CD4-positive, CD25-positive, alpha-beta regulatory T cell (primary cell): ENCODE measurements at regions not wholly inside any gene's neighbourhood (a gene's known extent, or its start where the extent isn't known, plus 50 kb on each side); places are given as distances from the start of the nearest gene placed in this dataset.

Experiments
- ATAC-seq, 2 donors: fragments of 150-1000 bp; cut with Tn5 transposase; one replicate each; pipeline ENCODE4 v1.10.0; 2021; ENCODE audit warnings: low read depth in 2 of 2, moderate number of reproducible peaks in 2 of 2, moderate library complexity in 1 of 2
- DNase-seq, 3 donors: peaks; one replicate each; pipeline versions ENCODE4 v3.0.0 to v3.0.0-alpha.2; 2012 to 2022; ENCODE audit warnings: mixed read lengths in 1 of 3
- H3K27ac ChIP-seq: one replicate; pipeline ENCODE4 v1.7.0; 2013; ENCODE audit warnings: mild to moderate bottlenecking, low read length; ENCODE audit not compliant: insufficient read depth, poor library complexity, severe bottlenecking
- H3K27me3 ChIP-seq: one replicate; pipeline ENCODE4 v1.7.0; 2013; ENCODE audit warnings: low read length; ENCODE audit not compliant: control insufficient read depth, insufficient read depth
- H3K36me3 ChIP-seq: one replicate; pipeline ENCODE4 v1.7.0; 2013; ENCODE audit warnings: mild to moderate bottlenecking, low read length, moderate library complexity; ENCODE audit not compliant: control insufficient read depth, insufficient read depth
- H3K4me1 ChIP-seq: 2 replicates; pipeline ENCODE4 v1.7.0; 2013; ENCODE audit warnings: mild to moderate bottlenecking, low read length; ENCODE audit not compliant: insufficient read depth, control insufficient read depth, poor library complexity, severe bottlenecking
- H3K4me3 ChIP-seq: one replicate; pipeline ENCODE4 v1.7.0; 2013; ENCODE audit warnings: low read depth, mild to moderate bottlenecking, low read length, moderate library complexity
- H3K9me3 ChIP-seq, 2 experiments: 1 replicate in 1 of 2; 2 replicates in 1 of 2; pipeline ENCODE4 v1.7.0; 2013; ENCODE audit warnings: low read length in 2 of 2, mild to moderate bottlenecking in 1 of 2, moderate library complexity in 1 of 2; ENCODE audit not compliant: control insufficient read depth in 2 of 2
- H3K27ac Mint-ChIP-seq, 3 donors: one replicate each; pipeline ENCODE4 v1.8.0; 2020 to 2022; ENCODE audit warnings: mild to moderate bottlenecking in 3 of 3, mixed read lengths in 3 of 3, moderate library complexity in 2 of 3
- H3K27me3 Mint-ChIP-seq: one replicate; pipeline ENCODE4 v1.8.0; 2022; ENCODE audit warnings: mild to moderate bottlenecking, mixed read lengths
- H3K36me3 Mint-ChIP-seq: one replicate; pipeline ENCODE4 v1.8.0; 2020; ENCODE audit warnings: mixed read lengths
- H3K4me1 Mint-ChIP-seq, 4 donors: one replicate each; pipeline ENCODE4 v1.8.0; 2020 to 2022; ENCODE audit warnings: mixed read lengths in 4 of 4, mild to moderate bottlenecking in 1 of 4
- H3K4me3 Mint-ChIP-seq, 4 donors: one replicate each; pipeline ENCODE4 v1.8.0; 2020 to 2022; ENCODE audit warnings: mild to moderate bottlenecking in 4 of 4, mixed read lengths in 4 of 4, moderate library complexity in 3 of 4
- H3K9me3 Mint-ChIP-seq, 7 donors: one replicate each; pipeline ENCODE4 v1.8.0; 2020 to 2022; ENCODE audit warnings: mixed read lengths in 7 of 7, mild to moderate bottlenecking in 3 of 7, moderate library complexity in 2 of 7

DNA sequence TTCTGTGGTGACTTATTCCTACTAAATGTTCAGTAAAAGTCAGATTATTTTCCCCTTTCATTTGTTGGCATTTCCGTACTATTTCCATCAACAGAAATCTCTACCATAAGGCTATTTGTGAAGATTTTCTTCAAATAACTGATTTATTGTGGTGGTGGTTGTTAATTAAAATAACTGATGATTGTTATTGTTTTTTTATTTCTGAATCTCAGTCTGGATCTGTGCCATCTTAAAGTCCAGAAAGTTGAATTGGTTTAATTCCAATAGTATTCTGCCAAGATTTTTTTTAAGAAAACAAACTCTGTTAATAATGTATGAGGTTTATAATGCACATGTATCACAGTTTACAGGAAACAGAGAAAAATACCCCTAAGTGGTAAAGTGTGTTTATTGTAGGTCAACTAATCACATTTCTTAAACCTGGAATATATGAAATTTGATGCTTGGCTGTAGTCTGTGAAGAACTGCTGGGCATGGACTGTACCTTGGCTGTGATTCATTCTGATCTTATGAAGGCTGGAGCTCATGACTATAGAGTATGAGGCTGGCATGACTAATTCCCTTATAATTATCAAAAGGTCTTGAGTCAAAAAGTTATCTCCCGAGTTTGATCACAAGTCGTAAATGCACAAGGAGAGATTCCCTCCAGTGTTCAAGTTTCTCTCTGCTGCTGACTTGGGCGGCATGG lies 134.2 kb upstream of the RND3 start:
- Histone ChIP-seq H3K4me3 (no peak overlapping the region), H3K4me1 (no peaks in the 10 kb centered on the region), H3K27ac (no peak overlapping the region), H3K36me3 (no peaks in the 10 kb centered on the region), H3K9me3 (no peaks in the 10 kb centered on the region), H3K27me3 (no peaks in the 10 kb centered on the region)
- peaks cover 0 to 7% (median 0%) of the 10 kb centered on the region in 7 donors for H3K9me3 Mint-ChIP-seq
- no peaks in the 10 kb centered on the region for H3K27me3 Mint-ChIP-seq
- H3K4me1 Mint-ChIP-seq: peaks cover 0 to 4% (median 0%) of the 10 kb centered on the region in 4 donors
- ATAC-seq (no peak), DNase-seq (no peak)
- H3K36me3 Mint-ChIP-seq: no peaks in the 10 kb centered on the region
- no peak overlapping the region for H3K27ac Mint-ChIP-seq
- no peak overlapping the region for H3K4me3 Mint-ChIP-seq

DNA sequence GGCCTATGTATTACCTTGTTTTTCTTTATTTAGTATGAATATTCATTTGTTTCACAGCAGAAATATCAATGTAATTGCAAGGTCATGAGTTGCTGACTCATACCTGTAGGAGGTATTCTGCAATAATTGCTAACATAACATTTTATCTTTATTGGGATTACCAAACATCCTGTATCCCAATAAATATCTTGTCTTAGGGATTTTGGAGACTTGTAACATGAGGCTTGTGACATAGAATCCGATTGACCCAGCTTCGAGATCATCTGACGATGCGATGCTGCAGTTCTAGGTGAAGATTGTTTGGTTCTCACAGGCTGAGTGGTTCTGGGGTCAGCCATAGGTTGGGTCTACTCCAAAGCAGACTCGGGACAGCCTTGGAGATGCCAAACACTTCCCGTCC lies 133.4 kb upstream of the RND3 start:
- H3K36me3 Mint-ChIP-seq: no peaks in the 10 kb centered on the region
- peaks cover 0 to 4% (median 0%) of the 10 kb centered on the region in 4 donors for H3K4me1 Mint-ChIP-seq
- DNase-seq (no peak), ATAC-seq (no peak)
- H3K27ac Mint-ChIP-seq: no peak overlapping the region
- Histone ChIP-seq H3K4me1 (no peaks in the 10 kb centered on the region), H3K27ac (no peak overlapping the region), H3K27me3 (no peaks in the 10 kb centered on the region), H3K9me3 (no peaks in the 10 kb centered on the region), H3K36me3 (no peaks in the 10 kb centered on the region), H3K4me3 (no peak overlapping the region)
- no peak overlapping the region for H3K4me3 Mint-ChIP-seq
- H3K27me3 Mint-ChIP-seq: no peaks in the 10 kb centered on the region
- peaks cover 0 to 7% (median 0%) of the 10 kb centered on the region in 7 donors for H3K9me3 Mint-ChIP-seq

GRCh38 chr2:150620416-150620815 lies 132.9 kb upstream of the RND3 start:
- DNase-seq: no peak
- H3K27me3 ChIP-seq: no peaks in the 10 kb centered on the region
- no peaks in the 10 kb centered on the region for H3K27me3 Mint-ChIP-seq
- H3K27ac Mint-ChIP-seq: no peak overlapping the region
- H3K9me3 Mint-ChIP-seq: peaks cover 0 to 7% (median 0%) of the 10 kb centered on the region in 7 donors
- H3K4me1 ChIP-seq: no peaks in the 10 kb centered on the region
- H3K36me3 Mint-ChIP-seq: no peaks in the 10 kb centered on the region
- no peak for ATAC-seq
- no peaks in the 10 kb centered on the region for H3K36me3 ChIP-seq
- H3K4me3 Mint-ChIP-seq: no peak overlapping the region
- H3K27ac ChIP-seq: no peak overlapping the region
- H3K9me3 ChIP-seq: no peaks in the 10 kb centered on the region
- peaks cover 0 to 4% (median 0%) of the 10 kb centered on the region in 4 donors for H3K4me1 Mint-ChIP-seq
- no peak overlapping the region for H3K4me3 ChIP-seq

DNA sequence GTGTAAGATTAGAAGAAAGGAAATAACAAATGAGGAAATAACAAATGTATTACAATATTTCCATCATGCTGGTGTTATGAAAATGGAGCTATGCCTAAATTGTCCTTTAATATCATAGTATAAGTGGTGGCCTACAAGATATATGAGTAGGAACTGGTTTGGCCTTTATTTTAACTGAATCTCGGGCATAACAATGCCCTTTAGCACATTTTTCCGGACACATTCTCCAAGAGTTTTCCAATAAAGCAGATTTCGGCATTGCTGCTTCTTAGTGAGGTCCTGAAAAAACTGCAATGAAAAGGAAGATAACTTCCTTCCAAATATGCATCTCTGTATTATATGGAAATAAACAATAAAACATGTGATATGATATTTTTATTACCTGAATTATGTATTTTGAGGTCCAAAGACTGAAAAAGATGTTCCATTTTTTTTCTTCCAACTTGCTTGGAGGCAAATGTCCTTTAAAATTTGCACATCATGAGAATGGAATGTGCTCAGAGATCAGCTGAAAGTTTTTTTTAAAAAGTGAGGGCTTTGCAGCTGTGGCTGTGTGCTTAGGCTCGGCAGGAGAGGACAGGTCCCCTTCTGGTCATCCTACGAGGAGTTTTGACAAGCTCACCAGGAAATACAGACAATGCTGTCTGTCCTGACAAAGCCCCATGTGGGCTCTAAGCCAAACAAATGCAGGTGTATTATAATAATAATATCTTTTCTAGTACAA lies 132.3 kb upstream of the RND3 start:
- no peaks in the 10 kb centered on the region for H3K4me1 ChIP-seq
- Mint-ChIP-seq H3K4me1 (peaks cover 0 to 4% (median 0%) of the 10 kb centered on the region in 4 donors), H3K27ac (no peak overlapping the region), H3K36me3 (no peaks in the 10 kb centered on the region), H3K27me3 (no peaks in the 10 kb centered on the region), H3K4me3 (no peak overlapping the region), H3K9me3 (peaks cover 0 to 8% (median 0%) of the 10 kb centered on the region in 7 donors)
- no peak overlapping the region for H3K4me3 ChIP-seq
- H3K36me3 ChIP-seq: no peaks in the 10 kb centered on the region
- H3K27ac ChIP-seq: no peak overlapping the region
- H3K9me3 ChIP-seq: no peaks in the 10 kb centered on the region
- no peaks in the 10 kb centered on the region for H3K27me3 ChIP-seq
- ATAC-seq: no peak
- no peak for DNase-seq

DNA sequence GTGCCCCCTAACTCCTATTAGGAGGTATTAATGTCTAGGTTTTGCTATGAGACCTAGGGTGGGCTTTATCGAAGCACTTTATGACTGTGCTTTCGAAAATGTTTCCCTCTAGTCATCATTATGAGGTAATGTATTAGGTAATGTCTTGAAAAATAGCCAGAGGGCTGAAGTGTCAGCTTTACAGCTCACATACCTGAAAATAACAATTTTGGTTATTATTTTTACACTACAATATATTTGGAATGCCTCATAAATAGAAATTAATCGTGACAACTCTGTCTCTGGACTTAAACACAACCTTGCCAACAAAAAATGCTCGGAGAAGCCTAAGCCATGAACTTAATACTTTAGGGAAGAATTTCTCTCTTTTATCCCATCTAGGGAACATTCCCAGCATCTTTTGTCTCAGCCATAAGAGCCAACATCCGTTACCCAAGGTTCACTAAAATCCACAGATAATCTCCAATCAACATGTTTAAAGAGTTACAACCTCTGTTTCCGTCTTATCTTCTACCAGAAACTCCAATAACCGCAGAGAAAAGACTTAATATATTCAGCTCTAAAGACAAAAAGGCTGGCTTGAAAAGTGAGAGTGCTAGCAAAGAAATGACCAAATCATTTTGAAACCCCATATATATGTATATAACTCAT lies 130.9 kb upstream of the RND3 start:
- Histone ChIP-seq H3K27ac (no peak overlapping the region), H3K4me3 (no peak overlapping the region), H3K36me3 (no peaks in the 10 kb centered on the region), H3K27me3 (no peaks in the 10 kb centered on the region), H3K4me1 (no peaks in the 10 kb centered on the region), H3K9me3 (no peaks in the 10 kb centered on the region)
- Mint-ChIP-seq H3K4me1 (no peaks in the 10 kb centered on the region), H3K36me3 (no peaks in the 10 kb centered on the region), H3K27me3 (peaks cover 5% of the 10 kb centered on the region), H3K27ac (no peak overlapping the region), H3K4me3 (no peak overlapping the region), H3K9me3 (peaks cover 0 to 8% (median 0%) of the 10 kb centered on the region in 7 donors)
- ATAC-seq (no peak), DNase-seq (no peak)

GRCh38 chr2:150617351-150617978 lies 130.0 kb upstream of the RND3 start:
- DNase-seq (no peak), ATAC-seq (no peak)
- no peaks in the 10 kb centered on the region for H3K4me1 ChIP-seq
- H3K27ac ChIP-seq: no peak overlapping the region
- H3K9me3 ChIP-seq: no peaks in the 10 kb centered on the region
- Mint-ChIP-seq H3K4me1 (no peaks in the 10 kb centered on the region), H3K4me3 (no peak overlapping the region), H3K36me3 (no peaks in the 10 kb centered on the region), H3K27me3 (peaks cover 5% of the 10 kb centered on the region), H3K27ac (no peak overlapping the region), H3K9me3 (peaks cover 0 to 8% (median 0%) of the 10 kb centered on the region in 7 donors)
- no peak overlapping the region for H3K4me3 ChIP-seq
- no peaks in the 10 kb centered on the region for H3K27me3 ChIP-seq
- no peaks in the 10 kb centered on the region for H3K36me3 ChIP-seq

- Histone ChIP-seq H3K4me1 (no peaks in the 10 kb centered on the region), H3K27me3 (no peaks in the 10 kb centered on the region), H3K36me3 (no peaks in the 10 kb centered on the region), H3K4me3 (no peak overlapping the region), H3K27ac (no peak overlapping the region), H3K9me3 (no peaks in the 10 kb centered on the region)
- no peak for ATAC-seq
- peaks cover 5% of the 10 kb centered on the region for H3K27me3 Mint-ChIP-seq
- no peak overlapping the region for H3K27ac Mint-ChIP-seq
- no peaks in the 10 kb centered on the region for H3K36me3 Mint-ChIP-seq
- H3K4me3 Mint-ChIP-seq: no peak overlapping the region
- no peak for DNase-seq
- H3K9me3 Mint-ChIP-seq: peaks cover 0 to 5% (median 0%) of the 10 kb centered on the region in 7 donors
- no peaks in the 10 kb centered on the region for H3K4me1 Mint-ChIP-seq
Measured at GRCh38 chr2:150612957-150613710, 125.7 kb upstream of the RND3 start.
